GM12878 (cell line): ENCODE measurements at regions not wholly inside any gene's neighbourhood (a gene's known extent, or its start where the extent isn't known, plus 50 kb on each side); places are given as distances from the start of the nearest gene placed in this dataset.

Experiments used
- ATAC-seq: fragments of 200-7000 bp; cut with Tn5 transposase; 3 replicates; pipeline ENCODE4 v1.9.1; 2020; ENCODE audit warnings: mild to moderate bottlenecking, moderate library complexity
- BruUV-seq: library from RNA; stranded (reverse); fragments of 400-500 nt; replicated peaks from 2 replicates; lab custom pipeline; 2021; lab: Mats Ljungman, UMichigan
- CTCF ChIA-PET: fragments of 300-600 bp; sonication (Branson Sonifier 250); formaldehyde crosslinking; extraction: SDS; loops from one replicate; lab custom pipeline; 2021; ENCODE audit warnings: inconsistent platforms; lab: Yijun Ruan, JAX
- POLR2A ChIA-PET: fragments of 350-600 bp; formaldehyde crosslinking; extraction: SDS; loops from one replicate; lab custom pipeline; 2021; ENCODE audit warnings: inconsistent platforms; lab: Charles Lee
- RAD21 ChIA-PET: fragments of 300-600 bp; sonication (Branson Sonifier 250); formaldehyde crosslinking; loops from one replicate; lab custom pipeline; 2023; ENCODE audit warnings: antibody characterized with exemption; ENCODE audit not compliant: unreplicated experiment; lab: Charles Lee
- SMC1A ChIA-PET: fragments of 300-600 bp; sonication (Branson Sonifier 250); formaldehyde crosslinking; loops from one replicate; lab custom pipeline; 2023; ENCODE audit not compliant: unreplicated experiment, uncharacterized antibody; lab: Charles Lee
- DNase-seq: peaks from one replicate; pipeline ENCODE4 v3.0.0-alpha.2; 2011; ENCODE audit warnings: low read depth, low spot score
- FAIRE-seq: peaks from 3 replicates; lab custom pipeline; 2011; peaks lifted over from hg19 to GRCh38; lab: Jason Lieb, UNC
- H2AFZ ChIP-seq: 2 replicates; pipeline ENCODE4 v1.6.0; 2011; ENCODE audit warnings: low read depth, low read length, control low read depth; ENCODE audit not compliant: control insufficient read depth
- H3K27ac ChIP-seq: 2 replicates; pipeline ENCODE4 v1.5.1; 2011; ENCODE audit warnings: control low read depth; ENCODE audit not compliant: control insufficient read depth, insufficient read depth
- H3K27me3 ChIP-seq, 2 experiments: replicated peaks in 1 of 2; 2 replicates each; pipeline versions ENCODE4 v1.6.0 to v1.6.1; 2011; ENCODE audit warnings: low read length in 1 of 2; ENCODE audit not compliant: control insufficient read depth in 2 of 2, insufficient read depth in 2 of 2
- H3K36me3 ChIP-seq, 2 experiments: 2 replicates each; pipeline ENCODE4 v1.5.1; 2011; ENCODE audit warnings: low read length in 1 of 2; ENCODE audit not compliant: control insufficient read depth in 2 of 2, insufficient read depth in 2 of 2
- H3K4me1 ChIP-seq: 2 replicates; pipeline ENCODE4 v1.6.1; 2011; ENCODE audit warnings: mild to moderate bottlenecking, low read length, moderate library complexity, mixed read lengths; ENCODE audit not compliant: control insufficient read depth, insufficient read depth
- H3K4me2 ChIP-seq: 2 replicates; pipeline ENCODE4 v1.6.0; 2011; ENCODE audit warnings: control low read depth; ENCODE audit not compliant: control insufficient read depth, insufficient read depth
- H3K4me3 ChIP-seq: fragments of 200-600 bp; sonication (generic); 2 replicates; pipeline ENCODE4 v1.5.1; 2016
- H3K79me2 ChIP-seq: 2 replicates; pipeline ENCODE4 v1.6.0; 2011; ENCODE audit warnings: low read length; ENCODE audit not compliant: control insufficient read depth, insufficient read depth
- H3K9ac ChIP-seq: 2 replicates; pipeline ENCODE4 v1.8.0; 2011; ENCODE audit warnings: low read length, control low read depth, mixed read lengths; ENCODE audit not compliant: control insufficient read depth, insufficient read depth
- H3K9me3 ChIP-seq: replicated peaks from 3 replicates; pipeline ENCODE4 v1.5.1; 2011; ENCODE audit warnings: mild to moderate bottlenecking, low read length; ENCODE audit not compliant: control insufficient read depth, insufficient read depth
- H4K20me1 ChIP-seq: 2 replicates; pipeline ENCODE4 v1.6.0; 2011; ENCODE audit not compliant: control insufficient read depth, insufficient read depth
- CHD2 ChIP-seq: IDR thresholded peaks from 2 replicates; pipeline ENCODE4 v1.6.1; 2011; ENCODE audit warnings: low read depth, low read length, improper control_type of control experiment, borderline replicate concordance
- JUNB ChIP-seq: IDR thresholded peaks from 2 replicates; pipeline ENCODE4 v1.6.1; 2016; ENCODE audit warnings: antibody characterized with exemption, mild to moderate bottlenecking
- KAT2A ChIP-seq: conservative IDR thresholded peaks from 2 replicates; pipeline ENCODE4 v1.6.1; 2011; ENCODE audit warnings: low read depth, low read length; ENCODE audit not compliant: control insufficient read depth
- MEF2B ChIP-seq: fragments of 450-650 bp; IDR thresholded peaks from 2 replicates; pipeline ENCODE4 v1.6.1; 2018; ENCODE audit warnings: mild to moderate bottlenecking, moderate library complexity; ENCODE audit not compliant: partially characterized antibody, poor library complexity, severe bottlenecking
- NR2F1 ChIP-seq: fragments of 450-650 bp; conservative IDR thresholded peaks from 2 replicates; pipeline ENCODE4 v1.6.1; 2017; ENCODE audit warnings: mild to moderate bottlenecking
- SP1 ChIP-seq: IDR thresholded peaks from one replicate; pipeline ENCODE4 v1.6.1; 2011; ENCODE audit warnings: low read depth, low read length
- SPI1 ChIP-seq: IDR thresholded peaks from 2 replicates; pipeline ENCODE4 v1.6.1; 2011; ENCODE audit warnings: low read depth, mild to moderate bottlenecking, low read length, moderate library complexity, borderline replicate concordance; ENCODE audit not compliant: insufficient read depth
- ZNF217 ChIP-seq: fragments of 450-650 bp; IDR thresholded peaks from 2 replicates; pipeline ENCODE4 v1.6.1; 2017; ENCODE audit warnings: antibody characterized with exemption, mild to moderate bottlenecking
- WGBS: methylation state at CpG from one replicate; pipeline ENCODE4 v1.1.6; 2016; ENCODE audit warnings: low lambda C conversion rate; ENCODE audit not compliant: insufficient replicate concordance, insufficient coverage; ENCODE audit errors: missing lambda C conversion rate; 5-methylcytosine and 5-hydroxymethylcytosine counted together
- in situ Hi-C: fragments of 300-500 bp; cut with MboI; formaldehyde crosslinking; loops from 9 replicates; pipeline ENCODE4 v1.14.3; 2018; ENCODE audit warnings: mixed read lengths
- intact Hi-C: fragments of 100-400 bp; cut with micrococcal nuclease; formaldehyde crosslinking; loops from one replicate; pipeline ENCODE4 v1.14.2; 2022; ENCODE audit not compliant: unreplicated experiment
- TF ChIP-seq, protein P1 (sequence below): fragments of 450-650 bp; IDR thresholded peaks from 2 replicates; pipeline ENCODE4 v1.6.1; 2017; ENCODE audit warnings: mild to moderate bottlenecking, moderate library complexity
- TF ChIP-seq, protein P2 (sequence below): fragments of 450-650 bp; IDR thresholded peaks from 2 replicates; pipeline ENCODE4 v1.6.1; 2018; ENCODE audit warnings: mild to moderate bottlenecking, low read depth, moderate library complexity; ENCODE audit not compliant: partially characterized antibody
- TF ChIP-seq, protein P3 (sequence below): IDR thresholded peaks from 2 replicates; pipeline ENCODE4 v1.6.1; 2012; ENCODE audit warnings: low read length, inconsistent platforms
- TF ChIP-seq, protein P4 (sequence below): IDR thresholded peaks from 2 replicates; pipeline ENCODE4 v1.6.1; 2011; ENCODE audit warnings: borderline replicate concordance, low read depth, mild to moderate bottlenecking, moderate library complexity, mixed read lengths, low read length; ENCODE audit not compliant: insufficient read depth; ENCODE audit errors: extremely low read length

DNA sequence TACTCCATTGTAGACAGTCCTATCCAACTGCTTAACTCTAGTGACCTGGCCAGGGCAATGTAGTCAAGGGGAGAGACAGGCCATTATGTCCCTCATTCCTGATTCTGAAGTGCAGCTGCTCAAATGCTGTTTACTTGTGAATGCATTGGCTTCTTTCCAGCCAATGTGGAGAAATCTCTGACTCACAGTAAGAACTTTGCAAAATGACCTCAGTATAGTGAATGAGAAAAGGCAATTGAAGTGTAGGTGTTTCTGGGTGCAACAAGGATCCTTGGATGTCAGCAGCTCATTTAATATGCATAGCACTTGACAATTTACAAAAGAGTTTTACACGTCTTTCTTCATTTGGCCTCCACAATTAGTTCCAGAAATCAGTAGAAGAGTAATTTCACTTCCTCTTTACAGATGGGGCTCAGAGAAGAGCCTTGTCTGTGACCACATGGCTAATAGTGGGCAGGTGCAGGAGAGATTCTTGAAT, 367.2 kb downstream of the OSTF1 start:
- DNase-seq, result peak; percentile 26
- H3K36me3 ChIP-seq, result no peaks in the 10 kb centered on the region
- POLR2A ChIA-PET, result no interaction called here
- peaks cover 6% of the 10 kb centered on the region for H3K4me1 ChIP-seq
- no peak for FAIRE-seq
- no peaks in the 10 kb centered on the region; a peak in 1 of 4 replicates for H3K27me3 ChIP-seq
- SMC1A ChIA-PET, result no interaction called here
- no peak overlapping the region for H3K9ac ChIP-seq
- no peak overlapping the region for H3K4me3 ChIP-seq
- no peaks in the 10 kb centered on the region for H3K79me2 ChIP-seq
- intact Hi-C loops, result no loop called here
- BruUV-seq, result no TSS peak
- no peaks in the 10 kb centered on the region for H4K20me1 ChIP-seq
- H3K4me2 ChIP-seq, result peak overlapping the region; percentile 0; the same call in 1 of the 2 replicates
- H3K27ac ChIP-seq, result no peak overlapping the region
- in situ Hi-C loops, result no loop called here
- no peak overlapping the region for H2AFZ ChIP-seq
- no peaks in the 10 kb centered on the region for H3K9me3 ChIP-seq
- peak; percentile 92 for ATAC-seq
- RAD21 ChIA-PET, result no interaction called here
- WGBS, result 0% methylated on average over 1 of the region's 1 CpG
- CTCF ChIA-PET, result interaction anchor here (0.6 to 1.0 kb wide), 2 partner anchors 138 to 279 kb away, joined by 3 read pairs; no protein-coding TSS in a partner anchor
- peak; percentile 99 for TF ChIP-seq SPI1
- no peak for TF ChIP-seq NR2F1
- peak; percentile 46; the same call in 1 of the 2 replicates for TF ChIP-seq ZNF217
- TF ChIP-seq MEF2B, result peak; percentile 13
- no peak for TF ChIP-seq KAT2A
- TF ChIP-seq, protein P1, sequence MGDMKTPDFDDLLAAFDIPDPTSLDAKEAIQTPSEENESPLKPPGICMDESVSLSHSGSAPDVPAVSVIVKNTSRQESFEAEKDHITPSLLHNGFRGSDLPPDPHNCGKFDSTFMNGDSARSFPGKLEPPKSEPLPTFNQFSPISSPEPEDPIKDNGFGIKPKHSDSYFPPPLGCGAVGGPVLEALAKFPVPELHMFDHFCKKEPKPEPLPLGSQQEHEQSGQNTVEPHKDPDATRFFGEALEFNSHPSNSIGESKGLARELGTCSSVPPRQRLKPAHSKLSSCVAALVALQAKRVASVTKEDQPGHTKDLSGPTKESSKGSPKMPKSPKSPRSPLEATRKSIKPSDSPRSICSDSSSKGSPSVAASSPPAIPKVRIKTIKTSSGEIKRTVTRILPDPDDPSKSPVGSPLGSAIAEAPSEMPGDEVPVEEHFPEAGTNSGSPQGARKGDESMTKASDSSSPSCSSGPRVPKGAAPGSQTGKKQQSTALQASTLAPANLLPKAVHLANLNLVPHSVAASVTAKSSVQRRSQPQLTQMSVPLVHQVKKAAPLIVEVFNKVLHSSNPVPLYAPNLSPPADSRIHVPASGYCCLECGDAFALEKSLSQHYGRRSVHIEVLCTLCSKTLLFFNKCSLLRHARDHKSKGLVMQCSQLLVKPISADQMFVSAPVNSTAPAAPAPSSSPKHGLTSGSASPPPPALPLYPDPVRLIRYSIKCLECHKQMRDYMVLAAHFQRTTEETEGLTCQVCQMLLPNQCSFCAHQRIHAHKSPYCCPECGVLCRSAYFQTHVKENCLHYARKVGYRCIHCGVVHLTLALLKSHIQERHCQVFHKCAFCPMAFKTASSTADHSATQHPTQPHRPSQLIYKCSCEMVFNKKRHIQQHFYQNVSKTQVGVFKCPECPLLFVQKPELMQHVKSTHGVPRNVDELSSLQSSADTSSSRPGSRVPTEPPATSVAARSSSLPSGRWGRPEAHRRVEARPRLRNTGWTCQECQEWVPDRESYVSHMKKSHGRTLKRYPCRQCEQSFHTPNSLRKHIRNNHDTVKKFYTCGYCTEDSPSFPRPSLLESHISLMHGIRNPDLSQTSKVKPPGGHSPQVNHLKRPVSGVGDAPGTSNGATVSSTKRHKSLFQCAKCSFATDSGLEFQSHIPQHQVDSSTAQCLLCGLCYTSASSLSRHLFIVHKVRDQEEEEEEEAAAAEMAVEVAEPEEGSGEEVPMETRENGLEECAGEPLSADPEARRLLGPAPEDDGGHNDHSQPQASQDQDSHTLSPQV, result no peak
- TF ChIP-seq CHD2, result 0 out of 2 replicates have a peak, but pooled peaks have one; percentile 15
- TF ChIP-seq JUNB, result peak; percentile 29
- TF ChIP-seq, protein P2, sequence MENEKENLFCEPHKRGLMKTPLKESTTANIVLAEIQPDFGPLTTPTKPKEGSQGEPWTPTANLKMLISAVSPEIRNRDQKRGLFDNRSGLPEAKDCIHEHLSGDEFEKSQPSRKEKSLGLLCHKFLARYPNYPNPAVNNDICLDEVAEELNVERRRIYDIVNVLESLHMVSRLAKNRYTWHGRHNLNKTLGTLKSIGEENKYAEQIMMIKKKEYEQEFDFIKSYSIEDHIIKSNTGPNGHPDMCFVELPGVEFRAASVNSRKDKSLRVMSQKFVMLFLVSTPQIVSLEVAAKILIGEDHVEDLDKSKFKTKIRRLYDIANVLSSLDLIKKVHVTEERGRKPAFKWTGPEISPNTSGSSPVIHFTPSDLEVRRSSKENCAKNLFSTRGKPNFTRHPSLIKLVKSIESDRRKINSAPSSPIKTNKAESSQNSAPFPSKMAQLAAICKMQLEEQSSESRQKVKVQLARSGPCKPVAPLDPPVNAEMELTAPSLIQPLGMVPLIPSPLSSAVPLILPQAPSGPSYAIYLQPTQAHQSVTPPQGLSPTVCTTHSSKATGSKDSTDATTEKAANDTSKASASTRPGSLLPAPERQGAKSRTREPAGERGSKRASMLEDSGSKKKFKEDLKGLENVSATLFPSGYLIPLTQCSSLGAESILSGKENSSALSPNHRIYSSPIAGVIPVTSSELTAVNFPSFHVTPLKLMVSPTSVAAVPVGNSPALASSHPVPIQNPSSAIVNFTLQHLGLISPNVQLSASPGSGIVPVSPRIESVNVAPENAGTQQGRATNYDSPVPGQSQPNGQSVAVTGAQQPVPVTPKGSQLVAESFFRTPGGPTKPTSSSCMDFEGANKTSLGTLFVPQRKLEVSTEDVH, result no peak
- TF ChIP-seq SP1, result no peak
- TF ChIP-seq, protein P3, sequence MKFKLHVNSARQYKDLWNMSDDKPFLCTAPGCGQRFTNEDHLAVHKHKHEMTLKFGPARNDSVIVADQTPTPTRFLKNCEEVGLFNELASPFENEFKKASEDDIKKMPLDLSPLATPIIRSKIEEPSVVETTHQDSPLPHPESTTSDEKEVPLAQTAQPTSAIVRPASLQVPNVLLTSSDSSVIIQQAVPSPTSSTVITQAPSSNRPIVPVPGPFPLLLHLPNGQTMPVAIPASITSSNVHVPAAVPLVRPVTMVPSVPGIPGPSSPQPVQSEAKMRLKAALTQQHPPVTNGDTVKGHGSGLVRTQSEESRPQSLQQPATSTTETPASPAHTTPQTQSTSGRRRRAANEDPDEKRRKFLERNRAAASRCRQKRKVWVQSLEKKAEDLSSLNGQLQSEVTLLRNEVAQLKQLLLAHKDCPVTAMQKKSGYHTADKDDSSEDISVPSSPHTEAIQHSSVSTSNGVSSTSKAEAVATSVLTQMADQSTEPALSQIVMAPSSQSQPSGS, result peak; percentile 25; the same call in 1 of the 2 replicates
- TF ChIP-seq, protein P4, sequence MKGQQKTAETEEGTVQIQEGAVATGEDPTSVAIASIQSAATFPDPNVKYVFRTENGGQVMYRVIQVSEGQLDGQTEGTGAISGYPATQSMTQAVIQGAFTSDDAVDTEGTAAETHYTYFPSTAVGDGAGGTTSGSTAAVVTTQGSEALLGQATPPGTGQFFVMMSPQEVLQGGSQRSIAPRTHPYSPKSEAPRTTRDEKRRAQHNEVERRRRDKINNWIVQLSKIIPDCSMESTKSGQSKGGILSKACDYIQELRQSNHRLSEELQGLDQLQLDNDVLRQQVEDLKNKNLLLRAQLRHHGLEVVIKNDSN, result no peak
